ENCODE measurements at regions not wholly inside any gene's neighbourhood (a gene's known extent, or its start where the extent isn't known, plus 50 kb on each side); places are given as distances from the start of the nearest gene placed in this dataset.

- TF ChIP-seq ZNF414 (CRISPR knock-in tag; IDR thresholded peaks at IDR 0.05) (no peak), MEF2D (CRISPR knock-in tag; IDR thresholded peaks at IDR 0.05) (no peak), ETV6 (CRISPR knock-in tag; conservative IDR thresholded peaks at IDR 0.05) (no peak)
Observed at GRCh38 chr12:88318726-88319125, 176.6 kb downstream of the TMTC3 start (continued).

- Histone ChIP-seq H3K36me3 (replicated peaks in 1 of 2; ENCODE audit: control insufficient read depth in 1 of 2, insufficient read depth in 2 of 2, low read length in 2 of 2) (no peaks in the 10 kb centered on the region), H3K79me2 (ENCODE audit: insufficient read depth, low read length) (no peaks in the 10 kb centered on the region), H2AFZ (ENCODE audit: low read length) (no peak overlapping the region), H3K4me1 (ENCODE audit: insufficient read depth, low read length) (no peaks in the 10 kb centered on the region), H4K20me1 (ENCODE audit: insufficient read depth, low read length) (no peaks in the 10 kb centered on the region), H3K9ac (ENCODE audit: insufficient read depth, low read depth, low read length) (no peak overlapping the region), H3K9me3 (ENCODE audit: low read length) (no peaks in the 10 kb centered on the region), H3K27me3 (ENCODE audit: control insufficient read depth in 1 of 2, insufficient read depth in 2 of 2, low read length in 2 of 2) (no peaks in the 10 kb centered on the region), H3K4me2 (ENCODE audit: low read depth, low read length) (no peak overlapping the region), H3K4me3 (replicated peaks in 1 of 3; ENCODE audit: insufficient read depth in 1 of 3, low read depth in 2 of 3, low read length in 3 of 3) (no peak overlapping the region), H3K27ac (ENCODE audit: extremely low read length, insufficient read depth, low read length) (no peak overlapping the region)
- ChIA-PET POLR2A (no interaction called here), CTCF (ENCODE audit: low intra/inter-chr PET ratio, low total read pairs) (no interaction called here)
- in situ Hi-C loops (cut with HindIII; ENCODE audit: extremely low pct_ligation_motif_present, low pct_unique_long_range_greater_than_20kb) (no loop called here), intact Hi-C loops (cut with micrococcal nuclease; ENCODE audit: unreplicated experiment) (no loop called here)
- WGBS (ENCODE audit: low lambda C conversion rate): 5% methylated on average over 1 of the region's 1 CpG
- no TSS peak for BruUV-seq (replicated peaks)
- ATAC-seq (no peak), FAIRE-seq (no peak), DNase-seq (ENCODE audit: low spot score) (no peak)
- TF ChIP-seq ZNF143 (CRISPR knock-in tag; IDR thresholded peaks at IDR 0.05) (no peak), MAZ (IDR thresholded peaks at IDR 0.05; ENCODE audit: borderline replicate concordance, low read depth, low read length) (no peak), MAZ (CRISPR knock-in tag; IDR thresholded peaks at IDR 0.05; ENCODE audit: low read depth) (no peak), SKIL (CRISPR knock-in tag; IDR thresholded peaks at IDR 0.05; ENCODE audit: borderline replicate concordance) (no peak), GMEB2 (CRISPR knock-in tag; IDR thresholded peaks at IDR 0.05; ENCODE audit: low read depth) (no peak), ZNF7 (CRISPR knock-in tag; IDR thresholded peaks at IDR 0.05) (no peak), PHF21A (CRISPR knock-in tag; IDR thresholded peaks at IDR 0.05) (no peak), PHF20 (CRISPR knock-in tag; IDR thresholded peaks at IDR 0.05) (no peak), ZSCAN20 (CRISPR knock-in tag; IDR thresholded peaks at IDR 0.05; ENCODE audit: borderline replicate concordance) (no peak), ZNF337 (CRISPR knock-in tag; IDR thresholded peaks at IDR 0.05; ENCODE audit: borderline replicate concordance, low read depth) (no peak), ZNF124 (CRISPR knock-in tag; IDR thresholded peaks at IDR 0.05) (no peak), ZNF230 (CRISPR knock-in tag; IDR thresholded peaks at IDR 0.05) (no peak), SRSF1 (optimal IDR thresholded peaks at IDR 0.05; ENCODE audit: low read depth, low read length) (no peak), ZNF138 (CRISPR knock-in tag; IDR thresholded peaks at IDR 0.05; ENCODE audit: low read depth) (no peak), YEATS2 (CRISPR knock-in tag; IDR thresholded peaks at IDR 0.05; ENCODE audit: borderline replicate concordance) (no peak)
Observed at GRCh38 chr12:88325076-88325815, 183.1 kb downstream of the TMTC3 start.
